Activated T-helper 17 cell treated with anti-CD3 and anti-CD28 coated beads, Interleukin-2, amount 50 U/mL, for 72 hours (primary cell): ENCODE measurements at regions not wholly inside any gene's neighbourhood (a gene's known extent, or its start where the extent isn't known, plus 50 kb on each side); places are given as distances from the start of the nearest gene placed in this dataset.

ENCODE experiments used
- ATAC-seq: fragments of 150-1000 bp; cut with Tn5 transposase; replicated peaks from 2 replicates; pipeline ENCODE4 v1.10.0; 2021; ENCODE audit warnings: mild to moderate bottlenecking, moderate library complexity
- H3K27ac Mint-ChIP-seq: one replicate; pipeline ENCODE4 v1.8.0; 2022; ENCODE audit warnings: mixed read lengths
- H3K27me3 Mint-ChIP-seq: one replicate; pipeline ENCODE4 v1.8.0; 2022; ENCODE audit warnings: mixed read lengths
- H3K36me3 Mint-ChIP-seq: one replicate; pipeline ENCODE4 v1.8.0; 2022; ENCODE audit warnings: low read depth, mild to moderate bottlenecking, mixed read lengths
- H3K4me1 Mint-ChIP-seq: one replicate; pipeline ENCODE4 v1.8.0; 2022; ENCODE audit warnings: mixed read lengths
- H3K4me3 Mint-ChIP-seq: one replicate; pipeline ENCODE4 v1.8.0; 2022; ENCODE audit warnings: mild to moderate bottlenecking, mixed read lengths
- H3K9me3 Mint-ChIP-seq: one replicate; pipeline ENCODE4 v1.8.0; 2022; ENCODE audit warnings: mixed read lengths

DNA sequence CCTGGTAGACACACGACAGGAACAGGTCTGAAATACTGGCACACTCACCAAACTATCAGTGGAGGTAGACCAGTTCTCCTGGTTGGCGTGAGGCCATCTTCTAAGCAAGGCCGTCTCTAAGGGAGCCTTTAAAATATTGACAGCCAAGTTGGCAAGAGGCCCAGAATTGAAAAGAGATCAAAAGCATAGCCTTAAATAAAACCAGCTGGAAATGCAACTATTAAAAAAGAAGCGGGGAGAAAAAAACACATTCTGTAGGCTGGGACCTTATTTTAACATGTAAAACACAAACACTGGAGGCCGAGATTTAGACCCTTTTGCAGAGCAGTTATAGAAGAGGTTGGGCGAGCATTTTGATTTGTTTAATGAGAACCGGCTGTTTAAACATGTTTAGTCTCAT, 233.0 kb upstream of the CLNK start:
- Mint-ChIP-seq H3K4me3 (no peak overlapping the region), H3K27ac (no peak overlapping the region), H3K4me1 (no peaks in the 10 kb centered on the region), H3K9me3 (peaks cover 9% of the 10 kb centered on the region), H3K36me3 (no peaks in the 10 kb centered on the region), H3K27me3 (no peaks in the 10 kb centered on the region)
- no peak for ATAC-seq

DNA sequence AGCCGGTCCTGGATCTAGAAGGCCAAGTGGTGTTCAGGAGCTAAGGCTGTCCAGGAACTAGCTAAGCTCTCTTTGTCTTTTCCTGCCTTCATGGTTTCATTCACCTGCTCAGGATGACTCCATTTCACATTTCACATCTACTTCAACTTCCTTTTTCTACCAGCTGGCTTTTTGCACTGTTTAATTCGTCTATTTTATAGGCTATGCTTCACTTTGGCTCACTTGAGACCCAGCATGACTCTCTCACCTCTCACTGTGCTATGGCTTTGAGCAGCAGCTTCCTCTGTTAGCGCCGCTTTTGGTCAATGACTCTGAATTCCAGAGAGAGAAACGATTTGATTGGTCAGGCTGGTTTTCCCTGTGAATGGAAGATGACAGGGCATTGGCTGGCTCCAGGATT, 213.5 kb upstream of the CLNK start:
- H3K4me1 Mint-ChIP-seq, result no peaks in the 10 kb centered on the region
- peaks cover 15% of the 10 kb centered on the region for H3K9me3 Mint-ChIP-seq
- no peak overlapping the region for H3K4me3 Mint-ChIP-seq
- H3K27me3 Mint-ChIP-seq, result no peaks in the 10 kb centered on the region
- ATAC-seq, result no peak
- no peaks in the 10 kb centered on the region for H3K36me3 Mint-ChIP-seq
- no peak overlapping the region for H3K27ac Mint-ChIP-seq

DNA sequence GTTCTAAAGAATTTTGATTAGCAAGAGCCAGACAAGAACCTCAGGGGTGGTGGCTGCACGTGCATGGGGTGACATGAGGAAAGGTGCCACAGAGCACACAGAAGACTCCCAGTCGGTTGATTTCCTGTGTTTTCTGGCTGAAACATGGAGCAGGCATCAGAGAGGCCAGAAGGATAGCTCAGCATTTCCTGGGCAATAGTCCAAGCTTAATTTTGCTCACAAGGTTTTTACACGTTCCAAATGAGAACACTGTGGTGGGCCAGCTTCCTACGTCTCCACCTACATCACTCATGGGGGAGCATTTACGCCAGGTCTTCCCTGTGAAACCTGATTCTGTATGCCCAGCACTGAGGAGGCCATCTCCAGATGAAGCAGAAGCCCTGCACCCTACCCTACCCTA, 212.5 kb upstream of the CLNK start:
- Mint-ChIP-seq H3K36me3 (no peaks in the 10 kb centered on the region), H3K9me3 (peaks cover 7% of the 10 kb centered on the region), H3K27ac (no peak overlapping the region), H3K4me1 (no peaks in the 10 kb centered on the region), H3K4me3 (no peak overlapping the region), H3K27me3 (no peaks in the 10 kb centered on the region)
- ATAC-seq, result no peak

DNA sequence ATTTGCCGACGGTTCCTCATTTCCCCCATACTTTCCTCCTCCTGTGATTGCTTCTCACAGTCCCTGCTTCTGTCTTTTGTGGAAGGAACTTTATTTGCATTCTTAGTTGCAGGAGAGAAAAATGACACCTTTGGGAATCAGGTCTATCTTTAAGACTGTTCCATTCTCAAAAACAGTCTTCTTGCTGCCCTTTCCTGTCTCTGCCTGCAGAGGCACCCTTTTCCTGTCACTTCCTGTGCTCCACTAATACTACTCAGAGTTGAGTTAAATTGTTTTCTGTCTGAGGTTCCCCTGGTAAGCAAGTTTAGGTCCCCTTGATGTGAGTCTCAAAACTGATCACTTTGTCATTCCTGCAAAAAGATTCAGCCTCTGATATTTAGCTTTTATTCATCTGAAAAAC, 208.8 kb upstream of the CLNK start:
- no peaks in the 10 kb centered on the region for H3K9me3 Mint-ChIP-seq
- no peak for ATAC-seq
- H3K36me3 Mint-ChIP-seq, result no peaks in the 10 kb centered on the region
- no peaks in the 10 kb centered on the region for H3K4me1 Mint-ChIP-seq
- no peak overlapping the region for H3K27ac Mint-ChIP-seq
- no peak overlapping the region for H3K4me3 Mint-ChIP-seq
- H3K27me3 Mint-ChIP-seq, result no peaks in the 10 kb centered on the region

DNA sequence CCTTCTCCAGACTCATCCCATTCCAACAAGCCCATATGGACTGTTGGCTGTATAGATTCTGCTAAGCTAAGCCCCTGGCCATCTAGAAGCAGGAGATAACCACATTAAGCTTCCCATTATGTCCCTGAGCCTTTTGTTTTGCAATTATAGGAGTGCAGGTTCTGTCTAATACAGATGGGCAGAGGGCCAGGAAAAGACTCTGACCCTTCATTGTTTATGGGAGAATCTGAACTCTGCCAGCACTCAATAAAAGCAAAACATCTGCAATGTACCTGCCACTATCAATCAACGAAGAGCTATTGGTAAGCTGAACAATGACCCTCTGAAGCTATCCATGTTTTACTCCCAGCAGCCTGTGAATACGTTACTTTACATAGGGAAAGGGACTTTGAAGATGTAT, 207.3 kb upstream of the CLNK start:
- H3K4me1 Mint-ChIP-seq, result no peaks in the 10 kb centered on the region
- H3K27ac Mint-ChIP-seq, result no peak overlapping the region
- no peak overlapping the region for H3K4me3 Mint-ChIP-seq
- no peaks in the 10 kb centered on the region for H3K36me3 Mint-ChIP-seq
- no peaks in the 10 kb centered on the region for H3K9me3 Mint-ChIP-seq
- ATAC-seq, result no peak
- no peaks in the 10 kb centered on the region for H3K27me3 Mint-ChIP-seq

DNA sequence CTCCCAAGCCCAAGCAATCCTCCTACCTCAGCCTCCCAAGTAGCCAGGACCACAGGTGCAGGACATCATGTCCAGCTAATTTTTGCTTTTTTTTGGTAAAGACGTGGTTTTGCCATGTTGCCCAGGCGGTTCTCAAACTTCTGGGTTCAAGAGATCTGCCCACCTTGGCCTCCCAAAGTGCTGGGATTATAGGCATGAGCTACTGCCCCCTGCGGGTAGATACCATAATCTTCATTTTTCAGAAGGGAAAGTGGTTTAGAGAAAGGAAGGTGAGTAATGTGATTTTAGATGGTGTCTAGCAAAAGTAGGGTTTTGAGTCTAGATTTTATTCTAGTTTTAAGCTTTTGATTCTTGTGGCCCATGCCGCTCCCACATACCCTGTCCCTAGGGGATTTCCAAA, 205.3 kb upstream of the CLNK start:
- H3K27ac Mint-ChIP-seq, result no peak overlapping the region
- no peaks in the 10 kb centered on the region for H3K4me1 Mint-ChIP-seq
- ATAC-seq, result no peak
- H3K4me3 Mint-ChIP-seq, result no peak overlapping the region
- no peaks in the 10 kb centered on the region for H3K9me3 Mint-ChIP-seq
- no peaks in the 10 kb centered on the region for H3K27me3 Mint-ChIP-seq
- no peaks in the 10 kb centered on the region for H3K36me3 Mint-ChIP-seq

DNA sequence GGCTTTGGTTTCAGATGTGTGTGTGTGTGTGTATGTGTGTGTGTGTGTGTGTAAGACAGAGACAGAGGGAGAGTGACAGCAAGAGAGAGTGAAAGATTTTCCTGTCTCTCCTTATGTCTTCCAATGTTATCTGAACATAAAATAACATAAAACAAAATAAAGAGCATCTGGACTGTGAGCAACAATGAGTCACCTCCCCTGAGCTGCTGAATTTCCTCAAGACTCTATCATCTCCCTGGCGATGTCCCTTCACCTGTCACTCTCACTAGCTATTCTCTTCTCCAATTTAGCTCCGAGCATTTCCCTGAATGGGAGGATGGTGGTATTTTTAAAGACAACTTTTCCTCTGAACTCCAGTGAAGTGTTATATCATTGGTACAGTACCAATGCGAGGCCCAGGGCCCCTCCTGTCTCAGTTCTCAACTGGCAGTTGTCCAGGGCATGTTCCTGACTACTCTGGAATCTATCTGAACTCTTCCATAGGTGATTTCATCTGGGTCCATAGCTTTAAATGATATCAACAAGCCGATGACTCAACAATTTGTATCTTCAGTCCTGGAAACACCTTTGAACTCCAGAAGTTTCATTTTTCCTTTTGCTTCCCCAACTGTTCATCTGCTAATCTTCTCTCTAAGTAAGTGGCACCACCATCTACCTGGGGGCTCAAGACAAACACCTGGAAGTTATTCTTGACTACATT, 195.0 kb upstream of the CLNK start:
- Mint-ChIP-seq H3K4me1 (no peaks in the 10 kb centered on the region), H3K27me3 (no peaks in the 10 kb centered on the region), H3K4me3 (no peak overlapping the region), H3K27ac (no peak overlapping the region), H3K36me3 (no peaks in the 10 kb centered on the region), H3K9me3 (no peaks in the 10 kb centered on the region)
- ATAC-seq, result no peak

DNA sequence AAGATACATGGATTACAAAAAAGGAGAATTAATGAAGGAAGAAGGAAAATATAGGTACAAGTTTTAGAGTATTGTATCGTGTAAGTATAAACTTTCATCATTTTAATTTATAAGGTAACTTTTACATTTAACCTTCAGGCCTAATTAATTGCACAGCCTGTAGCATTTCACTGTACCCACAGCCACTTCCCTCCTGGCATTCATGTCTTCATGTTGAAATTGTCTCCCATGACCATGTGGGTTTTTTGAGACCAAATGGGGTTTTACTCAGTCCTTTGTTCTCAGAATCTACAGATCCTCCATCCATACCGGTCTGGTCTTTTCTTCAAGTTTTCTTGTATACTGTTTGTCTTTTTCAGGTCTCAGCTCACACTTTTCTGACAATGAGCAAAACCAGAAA, 194.3 kb upstream of the CLNK start:
- Mint-ChIP-seq H3K36me3 (no peaks in the 10 kb centered on the region), H3K9me3 (no peaks in the 10 kb centered on the region), H3K27me3 (no peaks in the 10 kb centered on the region), H3K27ac (no peak overlapping the region), H3K4me3 (no peak overlapping the region), H3K4me1 (no peaks in the 10 kb centered on the region)
- ATAC-seq, result no peak

DNA sequence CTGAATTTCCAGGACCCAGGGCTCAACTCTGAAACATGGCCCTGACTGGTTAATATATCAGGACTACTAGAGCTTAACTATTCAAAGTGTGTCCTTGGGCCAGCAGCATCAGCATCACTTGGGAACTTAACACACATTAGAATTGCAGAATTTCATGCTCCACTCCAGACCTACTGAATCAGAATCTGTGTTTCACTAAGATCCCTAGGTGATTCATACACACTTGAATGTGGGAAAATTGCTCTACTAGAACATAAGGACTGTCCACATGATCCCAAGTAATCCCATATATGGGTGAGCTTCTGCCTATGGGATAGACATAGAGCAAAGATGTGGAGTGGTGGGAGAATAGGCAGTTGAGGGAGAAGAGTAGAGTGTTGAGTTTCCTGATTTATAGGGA, 192.5 kb upstream of the CLNK start:
- Mint-ChIP-seq H3K9me3 (no peaks in the 10 kb centered on the region), H3K4me3 (no peak overlapping the region), H3K36me3 (no peaks in the 10 kb centered on the region), H3K4me1 (no peaks in the 10 kb centered on the region), H3K27me3 (no peaks in the 10 kb centered on the region), H3K27ac (no peak overlapping the region)
- no peak for ATAC-seq

DNA sequence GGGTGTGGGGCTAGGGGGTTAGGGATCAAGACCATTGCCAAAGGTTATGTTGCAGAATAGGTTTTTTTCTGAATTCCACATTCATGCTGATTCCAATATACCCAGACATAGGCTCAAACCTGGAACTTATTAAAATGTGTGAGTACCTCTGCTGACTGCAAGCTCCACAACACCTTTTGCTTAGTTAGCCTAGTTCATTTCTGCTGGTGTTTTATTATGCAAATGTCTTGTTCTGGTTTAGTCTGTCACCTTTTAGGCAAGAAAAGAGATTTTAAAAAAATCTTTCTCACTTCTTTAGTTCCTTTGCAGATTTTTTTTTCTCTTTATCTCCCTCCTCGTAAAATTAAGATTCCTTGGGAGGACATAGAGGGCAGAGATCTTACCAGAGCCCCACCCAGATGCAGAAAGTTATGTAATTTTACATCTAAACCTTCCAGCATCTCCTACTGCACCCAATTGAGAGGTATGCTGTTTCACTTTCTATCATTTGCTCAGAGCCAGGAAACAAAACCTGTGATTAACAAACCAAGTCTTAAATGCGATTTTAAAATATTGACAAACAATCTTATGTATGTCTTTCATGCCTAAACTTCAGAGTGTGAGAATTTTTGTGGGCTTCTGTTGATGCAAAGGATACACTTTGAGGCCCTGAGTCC, 190.7 kb upstream of the CLNK start:
- H3K27me3 Mint-ChIP-seq, result no peaks in the 10 kb centered on the region
- ATAC-seq, result no peak
- no peak overlapping the region for H3K4me3 Mint-ChIP-seq
- no peaks in the 10 kb centered on the region for H3K36me3 Mint-ChIP-seq
- no peaks in the 10 kb centered on the region for H3K9me3 Mint-ChIP-seq
- no peak overlapping the region for H3K27ac Mint-ChIP-seq
- H3K4me1 Mint-ChIP-seq, result no peaks in the 10 kb centered on the region

DNA sequence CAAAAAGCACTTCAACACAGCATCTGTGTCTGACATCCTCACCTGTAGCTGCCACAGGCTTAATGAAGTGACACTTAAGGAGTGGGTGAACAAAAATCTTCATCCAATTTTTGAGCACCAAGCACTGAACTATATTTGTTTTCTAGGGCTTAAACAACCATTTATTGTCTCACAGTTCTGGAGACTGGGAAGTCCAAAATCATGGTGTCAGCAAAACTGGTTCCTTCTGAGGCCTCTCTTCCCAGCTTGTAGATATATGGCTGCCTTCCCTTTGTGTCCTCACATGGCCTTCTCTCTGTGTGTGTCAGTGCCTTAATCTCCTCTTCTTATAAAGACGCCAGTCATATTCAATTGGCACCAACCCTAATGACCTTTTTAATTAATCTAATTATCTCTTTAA, 189.2 kb upstream of the CLNK start:
- ATAC-seq, result no peak
- no peak overlapping the region for H3K4me3 Mint-ChIP-seq
- no peaks in the 10 kb centered on the region for H3K36me3 Mint-ChIP-seq

DNA sequence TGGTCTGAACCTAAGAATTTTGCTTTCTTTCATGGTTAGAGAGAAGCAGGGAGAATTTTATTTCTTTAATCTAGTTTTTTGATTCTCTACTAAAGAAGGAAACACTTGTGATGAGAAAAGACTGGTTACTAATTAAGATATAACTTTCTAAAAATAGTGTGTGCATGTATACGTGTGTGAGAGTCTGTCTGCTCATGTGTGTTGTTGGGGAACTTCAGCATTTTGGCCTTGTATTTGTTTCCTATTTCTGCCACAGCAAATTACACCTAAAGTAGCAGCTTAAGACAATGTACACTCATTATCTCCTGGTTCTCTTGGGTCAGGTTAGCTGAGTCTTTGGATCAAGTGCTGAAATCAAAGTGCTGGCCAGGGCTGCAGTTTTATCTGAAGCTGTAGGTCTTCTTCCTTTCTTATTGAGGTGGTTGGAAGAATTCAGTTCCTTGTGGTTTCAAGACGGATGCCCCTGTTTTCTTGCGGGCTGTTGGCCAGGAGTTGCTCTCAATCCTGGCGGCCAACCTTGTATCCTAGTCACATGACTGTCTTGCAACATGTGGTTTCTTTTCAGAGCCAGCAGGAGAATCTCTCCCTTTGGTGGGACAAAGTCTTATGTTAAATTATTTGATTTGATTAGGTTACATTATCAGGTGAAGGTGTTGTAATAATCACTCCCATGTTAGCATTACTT, 188.4 kb upstream of the CLNK start:
- H3K36me3 Mint-ChIP-seq, result no peaks in the 10 kb centered on the region
- no peaks in the 10 kb centered on the region for H3K9me3 Mint-ChIP-seq
- no peak overlapping the region for H3K27ac Mint-ChIP-seq
- no peak overlapping the region for H3K4me3 Mint-ChIP-seq
- H3K27me3 Mint-ChIP-seq, result no peaks in the 10 kb centered on the region
- ATAC-seq, result no peak
- no peaks in the 10 kb centered on the region for H3K4me1 Mint-ChIP-seq

More for the DNA sequence above, 189.2 kb upstream of the CLNK start:
- Mint-ChIP-seq H3K27ac (no peak overlapping the region), H3K4me1 (no peaks in the 10 kb centered on the region), H3K27me3 (no peaks in the 10 kb centered on the region), H3K9me3 (no peaks in the 10 kb centered on the region)

DNA sequence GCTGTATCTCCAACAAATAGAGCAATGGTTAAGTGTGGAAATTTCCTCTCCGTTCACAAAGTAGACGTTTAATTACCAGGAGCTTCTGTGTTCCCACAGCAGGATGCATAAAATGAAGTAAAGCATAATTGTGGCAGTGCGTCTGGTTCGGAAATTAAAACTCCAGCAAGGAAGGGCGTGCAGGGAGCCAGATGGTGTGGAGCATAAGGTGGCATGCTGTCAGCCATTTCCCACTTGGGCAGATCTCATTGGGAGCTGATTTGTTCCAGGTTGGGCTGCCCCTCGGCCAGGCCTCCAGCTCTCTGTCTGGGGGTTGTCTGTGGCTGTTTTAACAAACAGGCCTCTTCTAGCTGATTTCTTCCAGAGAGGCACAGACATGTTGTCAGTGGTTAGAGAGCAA, 182.1 kb upstream of the CLNK start:
- H3K4me1 Mint-ChIP-seq, result no peaks in the 10 kb centered on the region
- H3K27me3 Mint-ChIP-seq, result no peaks in the 10 kb centered on the region
- H3K4me3 Mint-ChIP-seq, result no peak overlapping the region
- ATAC-seq, result no peak
- no peaks in the 10 kb centered on the region for H3K9me3 Mint-ChIP-seq
- H3K36me3 Mint-ChIP-seq, result no peaks in the 10 kb centered on the region
- H3K27ac Mint-ChIP-seq, result no peak overlapping the region

DNA sequence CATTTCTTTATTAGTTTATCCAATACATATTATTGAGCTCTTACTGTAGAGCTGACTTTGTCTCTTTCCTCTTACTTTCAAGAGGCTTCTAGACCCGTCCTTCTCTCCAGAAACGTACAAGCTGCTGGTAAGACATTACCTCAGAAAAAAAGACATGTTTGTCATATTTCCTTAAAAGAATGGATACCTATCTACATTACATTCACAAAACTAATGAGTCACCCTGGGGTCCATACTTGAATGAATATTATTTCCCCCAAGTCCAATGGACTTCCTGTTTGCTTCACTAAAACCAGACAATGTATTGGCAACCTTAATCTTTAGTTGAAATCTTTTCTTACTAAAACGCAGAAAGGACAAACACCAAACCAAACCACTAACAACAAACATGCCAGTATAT, 176.5 kb upstream of the CLNK start:
- no peak for ATAC-seq
- Mint-ChIP-seq H3K4me3 (no peak overlapping the region), H3K36me3 (no peaks in the 10 kb centered on the region), H3K27me3 (no peaks in the 10 kb centered on the region), H3K9me3 (peaks cover 3% of the 10 kb centered on the region), H3K27ac (no peak overlapping the region), H3K4me1 (no peaks in the 10 kb centered on the region)

DNA sequence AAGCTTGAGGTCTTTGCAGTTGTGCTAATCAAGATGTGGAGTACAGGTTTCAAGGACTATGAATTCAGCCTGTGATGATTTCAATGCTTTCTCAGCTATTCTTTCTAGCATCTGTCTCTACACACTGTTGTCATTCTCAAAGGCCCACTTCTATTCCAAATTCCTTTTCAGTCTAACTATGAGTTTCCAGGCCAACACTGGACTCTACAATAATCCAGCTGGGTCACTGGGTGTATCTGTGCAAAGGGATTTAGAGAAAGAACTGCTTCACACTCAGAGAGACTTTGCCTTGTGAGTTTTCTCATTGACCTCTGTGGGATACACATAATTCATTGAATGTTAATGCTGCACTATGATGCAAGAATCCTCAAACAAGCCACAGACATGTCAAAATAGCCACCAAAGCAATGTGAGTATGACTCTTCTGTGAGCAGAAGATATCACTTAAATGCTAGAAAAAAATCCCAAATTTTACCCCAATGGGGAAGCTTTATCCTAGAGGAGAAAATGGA, 171.8 kb upstream of the CLNK start:
- Mint-ChIP-seq H3K27ac (no peak overlapping the region), H3K36me3 (no peaks in the 10 kb centered on the region), H3K4me1 (no peaks in the 10 kb centered on the region), H3K27me3 (no peaks in the 10 kb centered on the region), H3K9me3 (peaks cover 8% of the 10 kb centered on the region), H3K4me3 (no peak overlapping the region)
- ATAC-seq, result no peak
